Breast epithelium (tissue), 4 donors: ENCODE measurements at regions not wholly inside any gene's neighbourhood (a gene's known extent, or its start where the extent isn't known, plus 50 kb on each side); places are given as distances from the start of the nearest gene placed in this dataset.

Experiments used
- DNase-seq, 2 donors: peaks; one replicate each; pipeline ENCODE4 v3.0.0-alpha.2; 2019; ENCODE audit warnings: low spot score in 2 of 2
- H3K27ac ChIP-seq, 2 donors: fragments of 200-600 bp; sonication (generic) in 1 of 2; one replicate each; pipeline ENCODE4 v1.5.1; 2016 to 2019; ENCODE audit warnings: mild to moderate bottlenecking in 1 of 2
- H3K27me3 ChIP-seq, 2 donors: fragments of 200-600 bp; sonication (generic) in 1 of 2; one replicate each; pipeline versions ENCODE4 v1.5.1 to v1.6.0; 2017 to 2019; ENCODE audit warnings: control low read depth in 1 of 2, mild to moderate bottlenecking in 1 of 2
- H3K36me3 ChIP-seq: fragments of 200-600 bp; one replicate; pipeline ENCODE4 v1.5.1; 2019
- H3K4me1 ChIP-seq, 2 donors: fragments of 200-600 bp; sonication (generic); one replicate each; pipeline ENCODE4 v1.5.1; 2016 to 2019; ENCODE audit warnings: control low read depth in 1 of 2
- H3K4me3 ChIP-seq, 3 donors: fragments of 200-600 bp; sonication (generic); 1 replicate in 2 of 3; 2 replicates in 1 of 3; pipeline ENCODE4 v1.5.1; 2016 to 2019; ENCODE audit warnings: mild to moderate bottlenecking in 3 of 3, moderate library complexity in 2 of 3
- H3K9me3 ChIP-seq, 2 donors: fragments of 200-600 bp; sonication (generic) in 1 of 2; one replicate each; pipeline ENCODE4 v1.5.1; 2016 to 2019; ENCODE audit warnings: control low read depth in 1 of 2
- CTCF ChIP-seq, 3 donors: fragments of 450-650 bp; IDR thresholded peaks; one replicate each; pipeline ENCODE4 v1.5.1; 2016 to 2017; ENCODE audit warnings: antibody characterized with exemption in 3 of 3, mild to moderate bottlenecking in 3 of 3, moderate library complexity in 3 of 3
- POLR2A ChIP-seq: fragments of 450-650 bp; IDR thresholded peaks from one replicate; pipeline ENCODE4 v1.6.1; 2016; ENCODE audit warnings: antibody characterized with exemption, mild to moderate bottlenecking, moderate library complexity
- POLR2AphosphoS5 ChIP-seq, 3 donors: sonication (generic); formaldehyde crosslinking; IDR thresholded peaks; one replicate each; pipeline ENCODE4 v1.6.1; 2017; ENCODE audit warnings: antibody characterized with exemption in 3 of 3
- intact Hi-C: fragments of 100-400 bp; cut with DNase I; formaldehyde crosslinking; loops from one replicate; pipeline ENCODE4 v1.15.1; 2023; ENCODE audit warnings: low total_unique reads

DNA sequence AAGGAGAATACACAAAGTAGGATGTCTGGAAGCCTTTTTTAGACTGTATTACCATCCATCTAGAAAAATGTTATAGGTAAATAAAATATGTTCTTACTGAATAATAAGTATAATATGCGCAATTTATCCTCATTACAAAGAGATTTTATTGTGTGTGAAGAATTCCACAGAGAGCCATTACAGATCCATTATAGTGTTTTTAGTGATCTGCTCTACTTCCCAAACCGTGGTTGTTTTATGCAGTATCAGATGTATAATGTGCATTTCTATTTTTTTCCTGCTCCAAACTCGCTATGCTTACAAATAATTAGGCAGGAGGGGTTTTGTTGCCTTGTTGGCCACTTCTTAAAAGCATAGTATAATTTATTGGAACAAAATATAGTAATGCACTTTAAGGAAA is 447.8 kb downstream of the USP25 start:
- no peaks in the 10 kb centered on the region for H3K4me1 ChIP-seq
- H3K4me3 ChIP-seq: no peak overlapping the region
- H3K27me3 ChIP-seq: no peaks in the 10 kb centered on the region
- H3K36me3 ChIP-seq: no peaks in the 10 kb centered on the region
- H3K27ac ChIP-seq: no peak overlapping the region
- intact Hi-C loops: no loop called here
- no peaks in the 10 kb centered on the region for H3K9me3 ChIP-seq
- TF ChIP-seq POLR2A (no peak), POLR2AphosphoS5 (IDR thresholded peaks at IDR 0.05) (no peak)
- DNase-seq: no peak

GRCh38 chr21:16179773-16180172 is 450.0 kb downstream of the USP25 start:
- DNase-seq: no peak
- Histone ChIP-seq H3K4me3 (no peak overlapping the region), H3K27me3 (no peaks in the 10 kb centered on the region), H3K36me3 (no peaks in the 10 kb centered on the region), H3K9me3 (no peaks in the 10 kb centered on the region), H3K4me1 (no peaks in the 10 kb centered on the region), H3K27ac (peak overlapping the region in 1 of 2 donors; percentile 43)
- TF ChIP-seq CTCF (IDR thresholded peaks at IDR 0.05): no peak
- no peak for TF ChIP-seq POLR2AphosphoS5 (IDR thresholded peaks at IDR 0.05)
- TF ChIP-seq POLR2A: no peak
- intact Hi-C loops: no loop called here

DNA sequence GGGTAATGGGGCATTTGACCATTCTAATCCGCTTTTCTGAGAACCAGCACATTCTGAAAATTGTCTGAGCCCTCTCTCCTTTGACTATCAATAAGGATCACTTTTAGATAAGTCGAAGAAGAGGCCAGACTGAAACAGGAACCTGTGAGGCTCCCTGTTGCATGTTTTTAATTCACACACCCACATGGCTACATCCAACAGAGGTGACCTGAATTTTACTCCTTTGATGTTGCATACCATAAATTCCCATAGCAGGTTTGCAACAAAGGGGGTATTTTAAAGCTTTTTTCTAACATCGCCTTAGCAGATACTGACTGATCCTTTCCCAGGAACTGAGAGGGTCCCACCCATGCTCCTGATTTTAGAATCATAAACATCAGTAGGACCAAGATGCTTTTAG is 450.8 kb downstream of the USP25 start:
- Histone ChIP-seq H3K27ac (peak overlapping the region; percentile 3 to 30), H3K27me3 (no peaks in the 10 kb centered on the region), H3K9me3 (no peaks in the 10 kb centered on the region), H3K4me3 (no peak overlapping the region), H3K36me3 (no peaks in the 10 kb centered on the region), H3K4me1 (no peaks in the 10 kb centered on the region)
- DNase-seq: no peak
- intact Hi-C loops: no loop called here
- TF ChIP-seq POLR2A: no peak
- no peak for TF ChIP-seq CTCF (IDR thresholded peaks at IDR 0.05)
- TF ChIP-seq POLR2AphosphoS5 (IDR thresholded peaks at IDR 0.05): no peak

DNA sequence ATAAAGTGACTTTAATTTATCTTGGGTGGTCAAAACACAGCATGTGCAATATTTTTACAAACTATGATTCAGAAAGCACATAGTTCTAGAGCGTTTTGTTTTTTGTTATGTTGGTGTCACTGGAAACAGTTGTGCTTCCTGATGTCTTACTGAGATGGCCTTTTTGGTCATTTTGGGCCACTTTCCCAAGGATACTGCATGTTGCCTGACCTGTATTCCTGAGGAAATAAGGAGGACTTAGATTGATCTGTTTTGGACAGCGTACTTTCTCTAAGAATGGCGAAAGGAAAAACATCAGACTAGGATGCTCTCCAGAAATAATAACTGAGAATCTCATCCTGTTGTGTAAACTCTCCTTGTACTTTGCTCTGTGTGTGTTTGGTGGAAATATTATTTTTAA is 451.2 kb downstream of the USP25 start:
- no peak for DNase-seq
- intact Hi-C loops: no loop called here
- no peak overlapping the region for H3K4me3 ChIP-seq

GRCh38 chr21:16185766-16186165 is 456.0 kb downstream of the USP25 start:
- H3K36me3 ChIP-seq: no peaks in the 10 kb centered on the region
- TF ChIP-seq POLR2A: no peak
- H3K9me3 ChIP-seq: no peaks in the 10 kb centered on the region
- H3K4me3 ChIP-seq: no peak overlapping the region
- intact Hi-C loops: no loop called here
- H3K4me1 ChIP-seq: no peaks in the 10 kb centered on the region
- H3K27me3 ChIP-seq: no peaks in the 10 kb centered on the region
- no peak for DNase-seq
- no peak overlapping the region for H3K27ac ChIP-seq

More for the DNA sequence above, 451.2 kb downstream of the USP25 start:
- TF ChIP-seq POLR2AphosphoS5 (IDR thresholded peaks at IDR 0.05) (no peak), CTCF (IDR thresholded peaks at IDR 0.05) (no peak), POLR2A (no peak)
- no peaks in the 10 kb centered on the region for H3K36me3 ChIP-seq
- no peaks in the 10 kb centered on the region for H3K9me3 ChIP-seq
- H3K27me3 ChIP-seq: no peaks in the 10 kb centered on the region
- peak overlapping the region; percentile 3 to 30 for H3K27ac ChIP-seq
- H3K4me1 ChIP-seq: no peaks in the 10 kb centered on the region

DNA sequence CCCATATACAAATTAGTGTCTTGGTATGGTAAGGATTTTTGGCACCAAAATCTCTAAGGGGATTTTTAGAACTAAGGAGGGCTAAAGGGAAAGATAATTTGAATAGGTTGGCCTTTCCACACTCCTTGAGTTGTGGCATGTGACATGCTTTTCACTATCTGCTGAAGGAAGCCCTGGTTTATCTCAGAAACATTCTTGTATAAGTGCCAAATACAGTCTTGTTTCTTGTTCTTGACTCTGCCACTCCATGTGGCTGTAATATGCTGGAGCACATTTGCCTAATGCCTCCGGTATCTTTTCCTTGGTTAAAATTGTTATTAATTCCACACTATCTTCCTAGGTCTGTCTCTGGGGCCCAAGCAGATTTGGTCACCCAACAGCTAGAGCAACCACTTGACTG is 457.0 kb downstream of the USP25 start:
- H3K27me3 ChIP-seq: no peaks in the 10 kb centered on the region
- TF ChIP-seq POLR2A (no peak), CTCF (IDR thresholded peaks at IDR 0.05) (no peak), POLR2AphosphoS5 (IDR thresholded peaks at IDR 0.05) (no peak)
- H3K4me1 ChIP-seq: no peaks in the 10 kb centered on the region
- intact Hi-C loops: no loop called here
- H3K36me3 ChIP-seq: no peaks in the 10 kb centered on the region
- peak overlapping the region in 1 of 2 donors; percentile 26 for H3K27ac ChIP-seq
- no peaks in the 10 kb centered on the region for H3K9me3 ChIP-seq
- no peak overlapping the region for H3K4me3 ChIP-seq
- no peak for DNase-seq
